ENCODE measurements at regions not wholly inside any gene's neighbourhood (a gene's known extent, or its start where the extent isn't known, plus 50 kb on each side); places are given as distances from the start of the nearest gene placed in this dataset.
A peak's percentile ranks its signal among the peaks of the same experiment; 100 is the strongest.
"Not testable (repeated sequence)": the region's sequence is repeated elsewhere in the genome, so short reads cannot be mapped to it uniquely, and the experiment has no call there.

DNA sequence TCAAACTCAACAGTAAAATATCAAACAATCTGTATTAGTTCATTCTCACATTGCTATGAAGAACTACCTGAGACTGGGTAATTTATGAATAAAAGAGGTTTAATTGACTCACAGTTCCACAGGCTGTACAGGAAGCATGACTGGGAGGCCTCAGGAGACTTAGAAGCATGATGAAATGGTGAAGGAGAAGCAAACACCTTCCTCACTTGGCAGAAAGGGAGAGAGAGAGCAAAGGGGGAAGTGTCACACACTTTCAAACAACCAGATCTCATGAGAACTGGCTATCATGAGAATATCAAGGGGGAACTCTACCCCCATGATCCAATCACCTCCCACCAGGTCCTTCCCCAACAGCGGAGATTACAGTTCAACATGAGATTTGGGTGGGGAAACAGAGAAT, 198.5 kb upstream of the CRIM1 start:
- not testable (repeated sequence) for DNase-seq

DNA sequence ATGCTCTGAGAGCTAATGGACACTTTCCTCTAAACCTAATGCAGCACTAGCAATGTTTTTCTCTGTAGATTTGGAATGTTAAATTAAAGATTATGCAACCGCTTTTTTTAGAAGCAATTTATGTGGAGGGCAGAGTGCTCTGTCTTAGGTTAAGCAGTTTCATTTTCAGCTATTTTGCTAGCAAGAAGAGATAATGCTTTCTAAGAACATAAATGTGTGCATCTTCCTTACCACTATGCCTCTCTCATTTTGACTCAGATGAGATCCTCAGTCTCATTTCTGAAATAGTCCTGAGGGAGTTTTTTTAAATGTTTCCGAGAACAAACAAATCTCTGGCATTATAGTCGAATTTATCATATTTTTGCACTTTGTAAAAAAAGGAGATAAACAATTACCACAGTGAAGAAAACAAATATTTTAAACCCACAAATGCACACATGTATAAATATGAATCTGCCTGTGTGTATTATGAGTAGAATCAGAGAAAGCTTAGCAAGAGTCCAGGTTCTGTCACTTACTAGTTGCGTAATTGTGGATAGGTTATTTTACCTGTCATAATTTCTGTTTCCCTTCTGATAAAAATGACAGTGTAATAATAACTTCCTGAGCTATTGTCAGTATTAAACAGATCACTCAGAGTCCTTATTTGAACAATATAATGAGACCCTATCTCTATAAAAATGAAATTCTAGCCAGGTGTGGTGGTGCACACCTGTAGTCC, 207.7 kb upstream of the CRIM1 start:
- DNase-seq = no peak

DNA sequence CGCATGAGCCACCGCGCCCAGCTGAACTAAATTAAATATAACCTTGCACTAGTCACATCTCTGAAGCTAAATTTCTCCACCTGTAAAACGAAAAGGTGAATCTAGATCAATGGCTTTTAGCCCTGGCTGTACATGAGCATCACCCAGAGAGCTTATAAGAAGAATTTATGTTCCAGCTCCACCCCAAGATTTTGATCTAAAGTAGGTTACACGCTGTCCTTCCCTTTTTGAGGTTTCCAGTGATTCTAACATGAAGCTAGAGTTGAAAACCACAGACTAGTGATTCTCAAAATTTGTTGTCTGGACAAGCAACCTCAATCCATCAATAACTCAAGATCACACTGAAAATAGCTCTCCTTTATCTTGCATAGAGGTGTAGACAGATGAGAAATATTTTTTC, 208.8 kb upstream of the CRIM1 start:
- DNase-seq = no peak

DNA sequence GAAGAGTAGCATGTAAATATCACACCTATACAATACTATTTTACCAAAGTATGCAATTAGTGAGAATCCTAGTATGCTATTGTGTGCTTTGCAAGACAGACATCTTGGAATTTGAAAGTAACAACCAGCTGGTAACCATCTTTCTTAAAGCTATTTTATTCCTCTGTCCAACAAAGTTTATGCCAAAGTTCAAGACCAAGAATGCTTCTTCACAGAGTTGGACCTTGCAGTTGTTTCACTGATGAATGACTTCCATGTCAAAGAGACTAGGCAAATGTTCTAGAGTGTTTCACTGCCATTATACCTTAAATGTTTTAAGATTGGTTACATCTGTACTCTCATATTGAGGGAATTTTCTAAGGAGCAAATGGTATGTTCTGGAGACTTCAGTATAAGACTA, 215.2 kb upstream of the CRIM1 start:
- no peak for DNase-seq

DNA sequence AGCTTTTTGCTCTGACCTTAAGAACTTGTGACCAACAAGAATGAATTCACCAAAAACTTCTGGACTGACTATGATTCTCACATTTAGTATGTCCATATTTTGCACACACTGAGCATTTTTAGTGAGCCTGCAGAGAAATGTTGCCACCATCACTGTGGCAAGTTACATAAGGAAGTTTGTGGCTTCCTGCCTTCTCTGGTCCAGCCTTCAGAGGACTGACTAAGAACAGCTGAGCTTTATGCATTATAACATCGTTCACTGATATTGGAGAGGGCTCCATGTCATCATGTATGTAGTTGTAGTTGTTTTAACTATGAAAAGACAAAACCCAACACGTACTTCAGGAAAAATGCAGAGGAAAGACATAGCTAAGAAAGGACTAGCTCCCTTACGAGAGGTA, 218.0 kb upstream of the CRIM1 start:
- DNase-seq = no peak

DNA sequence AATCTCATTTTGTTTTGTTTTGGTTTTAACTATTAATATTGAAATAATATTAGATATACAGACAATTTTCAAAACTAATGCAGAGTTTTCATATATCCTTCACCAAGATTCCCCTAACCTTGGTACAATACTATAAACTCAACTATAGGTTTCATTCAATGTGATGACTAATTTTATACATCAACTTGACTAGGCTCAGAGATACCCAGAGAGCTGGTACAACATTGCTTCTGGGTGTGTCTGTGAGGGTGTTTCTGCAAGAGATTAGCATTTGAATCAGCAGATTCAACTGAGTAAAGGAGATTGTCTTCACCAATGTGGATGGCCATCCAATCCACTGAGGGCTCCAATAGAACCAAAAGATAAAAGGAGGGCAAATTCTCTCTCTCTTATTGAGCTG, 221.3 kb upstream of the CRIM1 start:
- DNase-seq = no peak

DNA sequence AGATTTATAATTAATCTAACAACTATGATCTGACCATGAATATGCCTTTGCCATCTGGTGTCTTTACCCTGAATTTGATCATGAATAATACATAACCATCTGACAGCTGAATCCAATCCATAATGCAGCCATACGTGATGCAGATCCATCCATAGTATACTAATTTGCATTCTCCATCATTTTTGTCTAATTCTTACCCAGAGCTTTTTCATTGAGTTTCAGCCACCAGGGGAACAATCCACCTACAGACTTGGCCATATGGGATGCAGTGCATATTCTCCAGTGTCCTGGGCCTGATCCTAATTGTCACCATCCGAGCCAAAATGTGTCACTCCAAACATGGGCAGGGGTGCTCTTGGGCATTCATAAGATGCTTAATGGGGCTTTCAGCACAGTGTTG, 227.2 kb upstream of the CRIM1 start:
- DNase-seq = no peak

DNA sequence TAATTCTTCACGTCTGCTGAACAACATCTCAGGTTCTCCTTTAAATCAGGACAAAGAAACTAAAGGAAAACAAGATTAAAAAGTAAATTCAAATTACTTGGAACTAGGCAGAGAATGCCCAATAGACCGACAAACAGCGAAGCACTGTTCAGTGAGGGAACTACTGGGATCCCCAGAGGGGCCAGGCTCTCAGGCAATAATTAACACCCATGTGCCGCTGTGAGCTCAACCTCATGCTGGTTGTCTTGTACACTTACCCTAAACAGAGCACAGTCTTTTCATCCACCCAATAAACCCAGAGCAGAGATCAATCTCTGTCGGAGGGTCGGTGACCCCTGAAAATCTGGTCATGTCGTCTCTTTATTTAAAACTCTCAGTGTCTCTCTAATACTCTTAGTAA, 229.9 kb upstream of the CRIM1 start:
- no peak for DNase-seq

DNA sequence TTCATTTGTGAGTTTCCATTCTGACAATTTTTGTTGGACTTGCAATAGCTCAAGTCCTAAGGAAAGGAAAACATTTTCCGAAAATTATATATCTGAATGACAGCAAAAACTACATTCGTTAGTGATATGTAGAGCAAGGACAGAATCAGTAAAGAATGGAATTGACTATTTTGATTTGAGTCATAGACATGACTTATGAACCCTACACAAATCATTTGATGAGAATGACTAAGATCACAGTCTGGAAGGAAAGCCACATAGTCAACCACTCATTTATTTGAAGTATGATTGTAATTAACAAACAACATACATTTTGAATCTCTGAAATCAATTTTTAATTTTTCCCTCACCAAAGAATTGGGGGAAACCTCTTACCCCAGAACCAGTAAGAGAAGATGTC, 231.6 kb upstream of the CRIM1 start:
- no peak for DNase-seq

DNA sequence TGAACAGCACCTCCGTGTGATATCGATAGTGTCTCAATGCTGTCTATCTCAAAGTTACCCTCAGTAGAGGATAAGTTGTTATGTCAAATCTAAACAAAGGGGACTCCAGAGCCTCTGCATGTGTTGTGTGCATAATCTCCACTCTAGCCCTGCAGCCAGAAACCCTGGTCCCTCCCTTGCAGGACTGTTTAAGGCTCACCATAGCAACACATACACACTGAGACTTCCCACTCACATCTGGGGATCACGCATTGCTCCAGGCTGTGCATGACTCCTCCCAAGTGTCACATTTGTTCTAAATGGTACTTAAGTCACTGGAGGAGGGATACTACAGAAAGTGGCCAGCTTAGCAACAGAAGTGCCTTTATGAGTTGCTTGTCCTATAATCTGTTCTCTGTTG, 258.6 kb upstream of the CRIM1 start:
- DNase-seq = no peak

DNA sequence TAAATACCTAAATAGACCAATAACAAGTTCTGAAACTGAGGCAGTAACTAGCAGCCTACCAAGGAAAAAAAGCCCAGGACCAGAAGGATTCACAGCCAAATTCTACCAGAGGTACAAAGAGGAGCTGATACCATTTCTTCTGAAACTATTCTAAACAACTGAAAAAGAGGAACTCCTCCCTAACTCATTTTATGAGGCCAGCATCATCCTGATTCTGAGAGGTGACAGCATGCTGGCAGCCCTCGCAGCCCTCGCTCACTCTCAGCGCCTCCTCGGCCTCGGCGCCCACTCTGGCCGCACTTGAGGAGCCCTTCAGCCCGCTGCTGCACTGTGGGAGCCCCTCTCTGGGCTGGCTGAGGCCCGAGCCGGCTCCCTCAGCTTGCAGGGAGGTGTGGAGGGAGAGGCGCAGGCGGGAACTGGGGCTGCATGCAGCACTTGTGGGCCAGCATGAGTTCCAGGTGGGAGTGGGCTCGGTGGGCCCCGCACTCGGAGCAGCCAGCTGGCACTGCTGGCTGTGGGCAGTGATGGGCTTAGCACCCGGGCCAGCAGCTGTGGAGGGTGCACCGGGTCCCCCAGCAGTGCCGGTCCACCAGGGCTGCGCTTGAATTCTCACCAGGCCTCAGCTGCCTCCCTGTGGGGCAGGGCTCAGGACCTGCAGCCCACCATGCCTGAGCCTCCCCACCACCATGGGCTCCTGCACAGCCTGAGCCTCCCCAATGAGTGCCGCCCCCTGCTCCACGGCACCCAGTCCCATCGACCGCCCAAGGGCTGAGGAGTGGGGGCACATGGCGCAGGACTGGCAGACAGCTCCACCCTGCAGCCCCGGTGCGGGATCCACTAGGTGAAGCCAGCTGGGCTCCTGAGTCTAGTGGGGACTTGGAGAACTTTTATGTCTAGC, 263.5 kb upstream of the CRIM1 start:
- DNase-seq = not testable (repeated sequence)

DNA sequence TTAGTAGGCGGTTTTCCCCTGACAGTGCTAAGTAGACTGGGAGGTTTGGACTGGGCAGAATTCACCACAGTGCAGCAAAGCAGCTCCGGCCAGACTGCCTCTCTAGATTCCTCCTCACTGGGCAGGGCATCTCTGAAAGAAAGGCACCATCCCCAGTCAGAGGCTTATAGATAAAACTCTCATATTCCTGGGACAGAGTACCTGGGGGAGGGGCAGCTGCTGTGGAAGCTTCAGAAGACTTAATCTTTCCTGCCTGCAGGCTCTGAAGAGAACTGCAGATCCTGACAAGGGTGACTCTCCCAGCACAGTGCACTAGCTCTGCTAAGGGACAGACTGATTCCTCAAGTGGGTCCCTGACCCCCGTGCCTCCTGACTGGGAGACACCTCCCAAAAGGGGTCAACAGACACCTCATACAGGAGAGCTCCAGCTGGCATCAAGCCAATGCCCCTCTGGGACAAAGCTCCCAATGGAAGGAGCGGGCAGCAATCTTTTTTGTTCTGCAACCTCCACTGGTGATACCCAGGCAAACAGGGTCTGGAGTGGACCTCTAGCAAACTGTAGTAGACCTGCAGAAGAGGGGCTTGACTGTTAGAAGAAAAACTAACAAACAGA, 266.8 kb upstream of the CRIM1 start:
- DNase-seq = no peak

DNA sequence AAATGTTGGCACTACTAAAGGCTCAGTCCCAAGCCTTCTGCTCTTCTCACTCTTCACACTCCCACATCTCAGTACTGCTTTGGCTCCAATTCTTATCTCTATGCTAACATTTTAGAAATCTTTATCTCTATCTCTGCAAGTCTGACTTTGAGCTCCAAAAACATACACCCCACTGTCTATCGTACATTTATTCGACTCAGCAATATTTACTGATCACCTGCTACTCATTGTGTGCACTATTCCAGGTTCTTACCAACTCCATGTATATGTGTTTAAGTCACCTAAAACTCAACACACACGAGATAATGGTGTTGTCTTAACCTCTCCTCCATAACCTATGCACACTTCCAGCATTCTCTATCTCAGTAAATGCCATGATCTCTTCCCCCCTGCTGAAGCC, 268.2 kb upstream of the CRIM1 start:
- DNase-seq = no peak

DNA sequence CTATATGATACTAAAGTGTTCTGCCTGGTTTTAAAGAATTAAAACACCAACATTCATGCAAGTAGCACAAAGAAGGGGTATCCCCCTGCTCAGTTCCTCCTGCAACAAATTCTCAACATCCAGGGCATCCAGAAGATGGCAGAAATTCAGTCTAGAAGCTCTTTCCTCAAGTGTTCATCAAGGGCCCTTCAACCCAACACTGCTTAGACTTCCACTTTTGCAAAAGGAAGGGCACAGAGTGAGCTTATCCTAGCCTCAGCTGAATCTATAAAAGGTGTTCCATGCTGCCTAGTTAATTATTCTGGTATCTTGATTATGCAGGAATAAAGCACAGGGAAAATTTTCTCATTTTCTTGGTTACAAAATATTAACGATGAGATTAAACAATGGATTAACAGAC, 275.8 kb upstream of the CRIM1 start:
- no peak for DNase-seq

DNA sequence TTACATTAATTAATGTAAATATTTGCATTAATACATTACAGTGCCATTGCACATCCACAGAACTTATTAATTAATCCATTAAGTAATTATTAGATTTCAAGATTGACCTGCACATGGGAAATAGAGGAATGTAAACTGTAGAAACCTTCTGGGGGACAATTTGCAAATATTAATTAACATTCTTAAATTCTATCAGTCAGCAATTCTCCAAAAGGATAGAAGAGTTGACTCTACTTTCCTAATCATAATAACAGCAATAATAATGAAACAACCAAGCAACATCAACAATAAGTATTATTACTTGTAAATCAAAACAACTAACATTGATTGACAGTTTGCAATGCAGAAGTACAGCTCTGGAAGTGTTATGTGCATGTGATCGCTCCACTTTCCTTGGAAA, 281.6 kb upstream of the CRIM1 start:
- DNase-seq = no peak

DNA sequence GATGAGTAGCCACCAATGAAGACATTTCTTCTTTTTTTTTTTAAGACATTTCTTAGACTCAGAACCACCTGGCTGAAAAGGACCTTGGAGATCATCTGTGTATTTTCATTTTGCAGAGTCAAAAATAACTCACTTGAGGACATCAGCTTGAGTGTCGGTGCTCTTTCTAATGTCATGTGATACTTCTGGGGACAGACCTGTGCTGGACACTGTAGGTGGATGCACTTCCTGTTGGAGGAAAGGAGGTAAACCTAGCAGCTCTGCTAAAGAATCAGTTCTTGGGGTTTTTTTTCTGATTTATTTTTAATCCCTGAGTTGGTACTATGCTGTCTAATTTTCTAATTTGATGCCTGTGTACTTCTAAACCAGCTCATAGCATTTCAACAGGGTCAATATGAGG, 283.9 kb upstream of the CRIM1 start:
- no peak for DNase-seq

DNA sequence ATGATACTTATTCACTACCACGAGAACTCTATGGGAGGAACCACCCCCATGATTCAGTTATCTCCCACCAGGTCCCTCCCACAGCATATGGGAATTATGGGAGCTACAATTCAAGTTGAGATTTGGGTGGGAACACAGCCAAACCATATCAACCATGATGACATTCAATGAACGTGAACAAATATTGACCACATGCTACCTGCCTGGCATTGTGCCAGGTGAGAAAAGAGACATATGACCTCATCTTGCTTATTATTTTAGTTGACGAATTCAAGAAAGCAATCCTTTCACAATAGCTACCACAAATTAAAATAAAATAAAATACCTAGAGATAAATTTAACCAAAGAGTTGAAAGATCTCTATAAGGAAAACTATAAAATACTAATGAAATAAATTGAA, 286.5 kb upstream of the CRIM1 start:
- no peak for DNase-seq

DNA sequence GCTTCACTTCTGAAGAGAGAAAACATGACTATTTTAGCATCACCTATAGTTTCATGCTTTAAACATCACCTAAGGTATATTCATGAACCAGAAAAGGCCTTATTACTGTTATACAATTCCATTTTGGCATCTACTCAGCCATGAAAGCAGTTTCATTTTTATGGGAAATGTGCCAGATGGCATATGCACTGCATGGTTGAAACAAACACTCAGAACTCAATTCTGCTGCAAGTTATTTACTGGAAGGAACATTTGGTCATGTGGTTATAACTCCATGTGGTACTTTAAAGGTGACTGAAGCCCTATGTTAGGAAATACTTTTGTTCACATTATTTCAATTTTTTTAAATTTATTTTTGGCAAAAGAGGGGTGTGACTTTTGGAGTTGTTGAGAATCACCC, 287.5 kb upstream of the CRIM1 start:
- DNase-seq = no peak

DNA sequence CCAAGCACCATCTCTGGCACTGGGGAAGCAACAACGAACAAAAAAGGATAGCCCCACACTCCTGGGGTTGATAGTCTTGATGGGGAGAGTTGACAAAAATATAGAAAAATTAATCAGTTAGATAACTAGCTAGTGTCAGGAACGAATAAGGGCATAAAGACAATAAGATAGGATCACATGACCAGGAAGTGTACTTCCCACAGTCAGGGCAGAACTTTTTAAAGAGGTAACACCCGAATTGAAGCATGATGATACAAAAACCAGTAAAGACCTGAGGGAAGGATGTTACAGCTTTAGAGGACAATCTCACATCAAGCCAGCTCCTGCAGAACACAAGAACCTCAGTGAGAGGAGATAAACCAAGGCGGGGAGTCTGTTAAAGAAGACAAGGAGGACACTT, 295.4 kb upstream of the CRIM1 start:
- DNase-seq = no peak

DNA sequence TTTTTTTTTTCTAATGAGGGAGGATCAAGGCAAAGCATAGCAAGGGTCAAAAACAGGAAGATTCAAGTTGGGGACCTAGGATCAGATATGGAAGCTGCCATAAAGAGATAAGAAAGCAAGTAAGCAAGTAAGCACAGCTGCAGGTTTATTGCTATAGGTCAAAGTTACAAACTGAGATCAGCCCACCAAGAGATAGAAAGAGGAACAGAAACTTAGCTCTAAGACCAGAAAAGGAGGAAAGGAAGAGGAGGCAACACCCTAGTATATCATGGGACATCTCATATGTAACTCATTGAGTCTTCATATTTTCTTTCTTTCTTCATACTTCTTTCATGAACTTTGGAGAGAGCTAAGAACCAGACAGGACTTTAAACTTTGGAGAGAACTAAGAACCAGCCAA, 295.9 kb upstream of the CRIM1 start:
- DNase-seq = peak in 1 of 2 donors; percentile 11

DNA sequence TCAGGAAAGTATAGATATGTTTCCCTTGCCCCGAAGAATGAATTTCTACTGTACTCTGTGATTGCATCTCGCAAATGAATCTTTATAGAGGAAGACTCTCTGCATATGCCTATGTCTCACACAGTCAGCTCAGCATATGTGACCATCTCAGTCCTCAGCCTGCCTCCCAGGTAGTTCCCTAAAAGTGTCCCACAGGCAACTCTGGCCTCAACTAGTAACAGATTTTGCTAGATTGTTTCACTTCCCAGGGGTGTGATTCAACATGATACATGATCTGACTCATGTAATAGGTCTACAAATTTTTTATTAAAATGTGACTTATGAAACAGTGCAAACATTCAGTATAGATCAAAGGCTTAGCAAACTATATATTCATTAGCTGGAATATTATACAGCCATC, 296.6 kb upstream of the CRIM1 start:
- peak in 1 of 2 donors; percentile 0 for DNase-seq

DNA sequence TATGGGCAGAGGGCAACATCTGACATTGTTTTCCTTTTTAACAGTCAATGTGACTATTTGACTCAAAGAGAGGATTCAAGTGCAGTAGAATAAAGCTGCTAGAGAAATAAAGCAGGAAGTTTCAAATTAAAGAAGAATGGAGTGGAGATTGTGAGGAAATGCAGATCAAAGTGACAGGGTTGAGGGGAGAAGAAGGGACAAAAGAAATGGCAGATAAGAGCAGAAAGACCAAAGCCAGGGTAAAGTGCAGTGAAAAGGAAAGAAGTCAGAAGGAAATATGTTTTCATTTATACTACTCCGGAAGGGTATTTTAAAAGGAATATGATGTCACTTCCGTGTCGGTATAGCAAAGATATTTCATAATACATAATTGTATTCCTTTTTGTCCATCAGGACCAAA, 297.5 kb upstream of the CRIM1 start:
- DNase-seq = no peak

DNA sequence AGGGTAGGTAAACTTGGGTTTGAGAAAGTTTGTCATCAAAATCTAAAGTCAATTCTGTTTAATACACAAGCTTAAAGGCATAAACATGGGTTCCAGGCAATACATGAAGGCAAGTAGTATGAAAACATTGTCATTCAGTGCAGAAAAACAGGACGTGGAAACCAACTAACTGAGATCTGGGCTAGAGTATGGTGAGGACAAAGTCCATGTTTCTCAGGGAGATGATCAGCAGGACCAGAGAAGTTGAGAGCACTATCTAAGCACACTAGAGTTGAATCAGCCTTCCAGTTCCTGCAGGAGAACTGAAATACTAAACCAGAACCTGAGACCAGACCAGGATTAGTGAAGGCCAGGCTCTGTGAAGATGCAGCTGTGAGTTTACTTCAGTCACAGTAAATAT, 302.8 kb upstream of the CRIM1 start:
- no peak for DNase-seq

DNA sequence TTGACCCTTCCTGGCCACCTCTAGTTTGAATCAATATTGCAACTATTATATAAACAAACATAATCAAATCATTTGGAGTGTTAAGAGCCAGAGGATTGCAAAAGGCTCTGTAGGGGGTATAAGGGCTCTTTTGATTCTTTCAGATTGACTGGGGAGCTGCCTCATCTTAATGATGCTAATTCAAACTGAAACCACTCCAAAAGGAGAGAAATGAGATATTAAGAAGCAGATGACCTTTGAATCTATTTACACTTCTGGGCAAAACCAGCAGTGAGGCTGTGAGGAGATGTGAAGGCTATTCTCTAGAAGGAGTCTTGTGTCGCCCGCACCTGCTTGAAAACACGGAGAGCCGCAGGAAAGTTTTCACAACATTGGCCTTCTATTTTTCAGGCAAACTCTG, 311.2 kb upstream of the CRIM1 start:
- DNase-seq = no peak
